HepG2 (cell line): ENCODE measurements at regions not wholly inside any gene's neighbourhood (a gene's known extent, or its start where the extent isn't known, plus 50 kb on each side); places are given as distances from the start of the nearest gene placed in this dataset.
A peak's percentile ranks its signal among the peaks of the same experiment; 100 is the strongest.

Source experiments
- CREM ChIP-seq, 2 experiments: sonication (generic) in 1 of 2; formaldehyde crosslinking in 1 of 2; IDR thresholded peaks; 2 replicates each; pipeline versions ENCODE4 v1.4.0 to v1.6.1; 2016 to 2020; ENCODE audit warnings: antibody characterized with exemption in 1 of 2, mild to moderate bottlenecking in 1 of 2, missing genetic modification reagents in 1 of 2
- ELF3 ChIP-seq: IDR thresholded peaks from 2 replicates; pipeline ENCODE4 v1.6.1; 2016; ENCODE audit warnings: missing genetic modification reagents, missing compliant biosample characterization
- FOXK1 ChIP-seq: sonication (generic); formaldehyde crosslinking; IDR thresholded peaks from 2 replicates; pipeline ENCODE4 v1.4.0; 2020; ENCODE audit warnings: low read depth, missing genetic modification reagents, borderline replicate concordance
- FOXM1 ChIP-seq: sonication (generic); formaldehyde crosslinking; IDR thresholded peaks from 2 replicates; pipeline ENCODE4 v1.5.0; 2020; ENCODE audit warnings: missing genetic modification reagents
- GTF2F1 ChIP-seq: fragments of 150-350 bp; IDR thresholded peaks from 2 replicates; pipeline ENCODE4 v1.6.1; 2014; ENCODE audit warnings: low read length
- KAT8 ChIP-seq: IDR thresholded peaks from 2 replicates; pipeline ENCODE4 v1.6.1; 2016; ENCODE audit warnings: missing genetic modification reagents, missing compliant biosample characterization
- MAF1 ChIP-seq: sonication (generic); formaldehyde crosslinking; IDR thresholded peaks from 2 replicates; pipeline ENCODE4 v1.5.0; 2020; ENCODE audit warnings: missing genetic modification reagents, borderline replicate concordance
- SNAI1 ChIP-seq: sonication (generic); formaldehyde crosslinking; IDR thresholded peaks from 2 replicates; pipeline ENCODE4 v1.5.0; 2020; ENCODE audit warnings: mild to moderate bottlenecking, missing genetic modification reagents, borderline replicate concordance
- TEAD3 ChIP-seq: optimal IDR thresholded peaks from 2 replicates; pipeline ENCODE3; 2016; ENCODE audit warnings: borderline replicate concordance
- ZGPAT ChIP-seq: IDR thresholded peaks from 2 replicates; pipeline ENCODE4 v1.6.1; 2016; ENCODE audit warnings: mild to moderate bottlenecking
- ZNF354B ChIP-seq: sonication (generic); formaldehyde crosslinking; IDR thresholded peaks from 2 replicates; pipeline ENCODE4 v1.8.0; 2022; ENCODE audit warnings: mild to moderate bottlenecking, missing genetic modification reagents
- ZNF451 ChIP-seq: sonication (generic); formaldehyde crosslinking; IDR thresholded peaks from 2 replicates; pipeline ENCODE4 v1.5.0; 2020; ENCODE audit warnings: mild to moderate bottlenecking, missing genetic modification reagents
- ZNF580 ChIP-seq: IDR thresholded peaks from 2 replicates; pipeline ENCODE4 v1.6.1; 2016; ENCODE audit warnings: low read depth, borderline replicate concordance
- ZNF704 ChIP-seq: sonication (generic); formaldehyde crosslinking; IDR thresholded peaks from 2 replicates; pipeline ENCODE4 v1.8.1; 2023; ENCODE audit warnings: mild to moderate bottlenecking, inconsistent platforms, moderate library complexity, missing genetic modification reagents, borderline replicate concordance
- ZNF713 ChIP-seq: sonication (generic); formaldehyde crosslinking; IDR thresholded peaks from 2 replicates; pipeline ENCODE4 v1.4.0; 2020; ENCODE audit warnings: mild to moderate bottlenecking, missing genetic modification reagents
- ZNF770 ChIP-seq: sonication (generic); formaldehyde crosslinking; IDR thresholded peaks from 2 replicates; pipeline ENCODE4 v1.5.0; 2020; ENCODE audit warnings: mild to moderate bottlenecking, missing genetic modification reagents
- ZNF772 ChIP-seq: sonication (generic); formaldehyde crosslinking; IDR thresholded peaks from 2 replicates; pipeline ENCODE4 v1.5.0; 2020; ENCODE audit warnings: mild to moderate bottlenecking, missing genetic modification reagents
- ZNF773 ChIP-seq: sonication (generic); formaldehyde crosslinking; IDR thresholded peaks from 2 replicates; pipeline ENCODE4 v1.4.0; 2020; ENCODE audit warnings: missing genetic modification reagents, borderline replicate concordance
- TF ChIP-seq, protein P1 (sequence below): sonication (generic); formaldehyde crosslinking; IDR thresholded peaks from 2 replicates; pipeline ENCODE4 v1.4.0; 2020; ENCODE audit warnings: mild to moderate bottlenecking, missing genetic modification reagents
- TF ChIP-seq, protein P2 (sequence below): sonication (generic); formaldehyde crosslinking; IDR thresholded peaks from 2 replicates; pipeline ENCODE4 v1.8.1; 2023; ENCODE audit warnings: mild to moderate bottlenecking, missing genetic modification reagents

DNA sequence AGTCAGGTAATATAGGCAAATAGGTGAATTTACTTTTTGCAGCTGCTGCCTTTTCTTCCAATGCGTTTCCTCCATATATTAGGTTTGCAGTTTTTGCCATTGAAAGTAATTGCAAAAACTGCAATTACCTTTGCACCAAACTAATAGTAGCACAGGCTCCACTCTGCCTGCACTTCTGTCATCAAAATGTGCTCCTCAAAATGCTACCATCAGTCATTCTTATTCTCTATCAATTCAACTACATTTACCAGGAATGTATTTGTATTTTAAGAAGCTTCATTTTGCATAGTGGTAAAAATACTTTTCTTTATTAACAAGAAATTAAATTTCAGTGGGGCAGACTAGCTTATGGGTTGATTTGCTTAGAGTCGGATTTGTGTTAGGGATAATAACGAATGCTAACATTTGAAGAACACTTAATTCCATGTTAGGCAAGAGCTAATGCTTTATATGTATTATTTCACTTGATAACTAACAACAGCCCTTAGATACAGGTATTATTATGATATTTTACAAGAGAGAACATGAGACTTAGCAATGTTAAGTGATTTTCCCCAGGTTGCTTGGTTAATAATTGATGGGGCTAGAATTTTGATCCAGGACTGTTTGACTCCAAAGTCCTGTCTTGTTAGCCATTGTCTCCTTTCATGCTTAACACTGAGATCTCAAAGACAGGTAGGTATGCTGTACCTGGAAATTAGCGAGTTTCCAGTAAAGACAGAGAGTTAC lies 300.4 kb downstream of the MAN2A1 start (continued):
- TF ChIP-seq ZNF354B (no peak), GTF2F1 (no peak), ZNF704 (no peak), ZNF580 (CRISPR knock-in tag) (no peak), ZNF770 (no peak), FOXM1 (CRISPR knock-in tag) (no peak), ZNF713 (no peak), ZGPAT (peak; percentile 27; the same call in 1 of the 2 replicates), KAT8 (0 out of 2 replicates have a peak, but pooled peaks have one; percentile 11), SNAI1 (no peak), ZNF773 (no peak), ZNF451 (CRISPR knock-in tag) (no peak), ZNF772 (CRISPR knock-in tag) (no peak), CREM (IDR thresholded peaks at IDR 0.05) (peak; percentile 69; the same call in 1 of the 2 replicates), CREM (CRISPR knock-in tag; IDR thresholded peaks at IDR 0.05) (no peak), TEAD3 (CRISPR knock-in tag) (peak; percentile 69), FOXK1 (CRISPR knock-in tag) (no peak), ELF3 (CRISPR knock-in tag) (peak; percentile 22; the same call in 1 of the 2 replicates), MAF1 (no peak)
- TF ChIP-seq, protein P1, sequence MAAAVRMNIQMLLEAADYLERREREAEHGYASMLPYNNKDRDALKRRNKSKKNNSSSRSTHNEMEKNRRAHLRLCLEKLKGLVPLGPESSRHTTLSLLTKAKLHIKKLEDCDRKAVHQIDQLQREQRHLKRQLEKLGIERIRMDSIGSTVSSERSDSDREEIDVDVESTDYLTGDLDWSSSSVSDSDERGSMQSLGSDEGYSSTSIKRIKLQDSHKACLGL (CRISPR knock-in tag), result no peak
- TF ChIP-seq, protein P2, sequence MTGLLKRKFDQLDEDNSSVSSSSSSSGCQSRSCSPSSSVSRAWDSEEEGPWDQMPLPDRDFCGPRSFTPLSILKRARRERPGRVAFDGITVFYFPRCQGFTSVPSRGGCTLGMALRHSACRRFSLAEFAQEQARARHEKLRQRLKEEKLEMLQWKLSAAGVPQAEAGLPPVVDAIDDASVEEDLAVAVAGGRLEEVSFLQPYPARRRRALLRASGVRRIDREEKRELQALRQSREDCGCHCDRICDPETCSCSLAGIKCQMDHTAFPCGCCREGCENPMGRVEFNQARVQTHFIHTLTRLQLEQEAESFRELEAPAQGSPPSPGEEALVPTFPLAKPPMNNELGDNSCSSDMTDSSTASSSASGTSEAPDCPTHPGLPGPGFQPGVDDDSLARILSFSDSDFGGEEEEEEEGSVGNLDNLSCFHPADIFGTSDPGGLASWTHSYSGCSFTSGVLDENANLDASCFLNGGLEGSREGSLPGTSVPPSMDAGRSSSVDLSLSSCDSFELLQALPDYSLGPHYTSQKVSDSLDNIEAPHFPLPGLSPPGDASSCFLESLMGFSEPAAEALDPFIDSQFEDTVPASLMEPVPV, result no peak
